Cardiac fibroblast (primary cell): ENCODE measurements at regions not wholly inside any gene's neighbourhood (a gene's known extent, or its start where the extent isn't known, plus 50 kb on each side); places are given as distances from the start of the nearest gene placed in this dataset.
A peak's percentile ranks its signal among the peaks of the same experiment; 100 is the strongest.

Experiments
- DNase-seq, 2 donors: peaks; one replicate each; pipeline versions ENCODE4 v3.0.0 to v3.0.0-alpha.2; 2010; ENCODE audit warnings: low read depth in 2 of 2
- H3K4me3 ChIP-seq, 2 donors: replicated peaks in 1 of 2; 1 replicate in 1 of 2; 2 replicates in 1 of 2; pipeline ENCODE4 v1.5.1; 2011; ENCODE audit warnings: low read depth in 2 of 2, low read length in 2 of 2, mild to moderate bottlenecking in 2 of 2, moderate library complexity in 1 of 2
- CTCF ChIP-seq: IDR thresholded peaks from one replicate; pipeline ENCODE4 v1.5.1; 2011; ENCODE audit warnings: low read depth, mild to moderate bottlenecking, low read length, inconsistent platforms

GRCh38 chr7:68729371-68729770, 868.9 kb upstream of the AUTS2 start:
- DNase-seq = no peak
- H3K4me3 ChIP-seq = no peak overlapping the region
- TF ChIP-seq CTCF = no peak

GRCh38 chr7:68730194-68730593, 868.1 kb upstream of the AUTS2 start:
- DNase-seq = no peak
- no peak overlapping the region for H3K4me3 ChIP-seq
- no peak for TF ChIP-seq CTCF

- no peak overlapping the region for H3K4me3 ChIP-seq
- DNase-seq = no peak
- no peak for TF ChIP-seq CTCF
Measured at GRCh38 chr7:68730964-68731363, 867.3 kb upstream of the AUTS2 start.

- peak in 1 of 2 donors; percentile 10 for DNase-seq
- no peak overlapping the region for H3K4me3 ChIP-seq
- TF ChIP-seq CTCF = no peak
Measured at GRCh38 chr7:68733219-68734153, 864.8 kb upstream of the AUTS2 start.

GRCh38 chr7:68734431-68734830, 863.8 kb upstream of the AUTS2 start:
- H3K4me3 ChIP-seq = no peak overlapping the region
- no peak for DNase-seq
- no peak for TF ChIP-seq CTCF

GRCh38 chr7:68739306-68739705, 859.0 kb upstream of the AUTS2 start:
- no peak overlapping the region for H3K4me3 ChIP-seq
- TF ChIP-seq CTCF = no peak
- DNase-seq = no peak
